Myocyte (in vitro differentiated cells): ENCODE measurements at regions not wholly inside any gene's neighbourhood (a gene's known extent, or its start where the extent isn't known, plus 50 kb on each side); places are given as distances from the start of the nearest gene placed in this dataset.

Source experiments
- DNase-seq: peaks from one replicate; pipeline ENCODE4 v3.0.0-alpha.2; 2012; ENCODE audit warnings: low read depth

DNA sequence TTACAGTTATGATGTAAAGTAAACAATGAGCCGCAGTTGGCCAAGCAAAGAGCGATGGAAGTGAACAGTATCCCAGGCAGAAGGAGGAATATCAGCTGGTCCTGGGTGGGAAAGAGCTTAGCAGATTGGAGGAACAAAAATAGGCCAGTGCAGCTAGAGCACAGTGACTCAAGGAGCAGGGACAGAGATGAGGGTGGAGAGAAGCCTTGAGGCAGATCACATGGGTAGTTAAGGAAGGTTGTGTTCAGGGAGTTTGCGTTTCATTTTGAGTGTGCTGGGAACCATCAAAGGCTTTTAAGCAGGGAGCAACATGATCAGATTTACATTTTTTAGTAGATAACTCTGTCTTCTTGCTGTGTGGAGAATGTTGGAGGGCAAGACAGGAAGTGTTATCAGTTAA is 113.6 kb downstream of the OAT start:
- no peak for DNase-seq

DNA sequence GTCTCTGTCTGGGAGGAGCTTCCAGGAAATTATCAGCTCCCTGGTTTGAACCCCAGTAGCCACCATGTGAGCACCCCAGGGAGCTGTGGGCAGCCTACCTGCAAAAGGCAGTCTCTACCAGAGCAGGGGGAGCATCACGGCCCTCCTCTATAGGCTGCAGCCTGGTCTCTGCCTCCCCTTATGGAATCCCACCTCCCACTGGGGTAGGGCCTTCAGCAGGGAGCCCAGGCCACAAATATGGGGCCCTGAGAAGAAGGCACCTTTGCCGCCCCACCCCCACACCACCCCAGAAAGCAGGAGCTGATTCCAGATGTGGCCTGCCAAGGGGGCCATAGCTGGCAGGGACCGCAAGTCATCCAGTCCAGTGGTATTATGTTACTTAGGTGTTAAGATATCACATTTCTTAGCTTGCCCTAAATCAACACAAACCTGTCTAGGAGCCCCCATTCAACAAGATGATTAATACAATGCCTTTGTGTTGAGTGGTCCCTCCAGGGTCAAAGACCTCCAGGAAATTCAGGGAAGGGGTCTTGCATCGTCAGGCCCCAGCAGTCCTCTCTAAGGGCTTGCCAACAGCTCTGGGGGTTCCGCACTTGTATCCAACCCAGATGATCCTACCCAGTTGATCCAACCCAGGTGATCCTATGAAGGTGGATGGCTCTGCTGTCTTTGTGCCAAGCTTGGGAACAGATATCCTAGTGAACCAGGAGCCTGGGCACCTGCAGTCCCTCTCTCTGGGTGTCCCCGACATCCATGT is 114.9 kb downstream of the OAT start:
- no peak for DNase-seq

DNA sequence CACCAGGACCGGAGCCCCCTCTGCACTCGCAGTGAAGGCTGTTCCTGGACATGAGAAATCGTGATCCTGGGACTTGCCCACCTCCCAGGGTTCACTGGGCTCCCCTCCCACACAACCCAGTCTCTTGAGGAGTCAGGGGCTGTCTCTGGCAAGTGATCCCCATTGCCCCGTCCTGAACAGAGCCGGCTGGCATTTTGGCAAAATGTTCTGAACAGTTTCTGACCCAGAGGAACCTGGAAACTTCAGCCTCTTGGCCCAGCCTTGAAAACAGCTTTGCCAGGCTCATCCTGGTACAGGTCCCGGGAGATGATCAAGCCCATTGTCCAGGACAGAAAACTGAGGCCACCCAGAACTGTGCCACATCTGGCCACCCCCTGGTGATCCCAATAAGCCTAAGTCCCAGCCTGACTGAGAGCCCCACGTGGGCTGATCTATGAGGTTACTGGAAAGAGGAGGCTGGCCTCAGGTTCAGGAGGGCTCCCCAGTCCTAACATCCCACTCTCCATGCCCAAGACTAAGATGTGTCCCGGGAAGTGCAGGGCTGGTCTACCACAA is 115.7 kb downstream of the OAT start:
- DNase-seq, result no peak

DNA sequence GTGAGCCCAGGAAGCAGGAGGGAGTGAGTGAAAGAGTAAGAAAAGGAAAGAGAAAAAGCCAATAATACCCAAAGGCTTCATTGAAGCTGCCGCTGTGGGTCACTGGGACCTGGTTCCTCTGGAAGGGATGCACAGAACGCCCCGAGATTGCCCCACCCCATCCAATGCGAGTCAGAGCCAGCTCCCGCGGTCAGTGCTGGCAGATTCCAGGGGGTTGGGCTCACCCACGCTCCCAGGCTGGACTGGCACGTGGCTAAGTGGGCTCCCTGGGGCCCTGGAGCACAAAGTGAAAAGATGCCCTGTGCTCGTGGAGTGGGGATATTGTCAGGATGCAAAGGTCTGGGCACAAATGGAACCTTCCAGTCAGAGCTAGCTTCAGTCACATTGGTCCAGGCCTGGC is 117.0 kb downstream of the OAT start:
- DNase-seq, result peak; percentile 90

DNA sequence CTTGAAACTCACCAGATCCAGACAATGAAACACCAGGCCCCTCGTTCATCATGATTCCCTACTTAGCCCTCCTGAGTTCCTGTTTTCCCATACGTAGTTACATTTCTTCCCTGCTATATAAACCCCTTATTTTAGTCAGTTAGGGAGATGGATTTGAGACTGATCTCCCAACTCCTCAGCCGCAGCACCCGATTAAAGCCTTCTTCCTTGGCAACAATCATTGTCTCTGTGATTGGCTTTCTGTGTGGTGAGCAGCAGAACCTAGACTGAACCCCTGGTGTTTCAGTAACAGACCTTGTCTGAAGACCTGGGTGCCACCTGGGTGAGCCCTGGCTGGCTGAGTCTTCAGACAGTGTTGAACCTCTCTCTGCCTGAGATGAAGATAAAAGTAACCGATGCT is 118.0 kb downstream of the OAT start:
- DNase-seq, result no peak

DNA sequence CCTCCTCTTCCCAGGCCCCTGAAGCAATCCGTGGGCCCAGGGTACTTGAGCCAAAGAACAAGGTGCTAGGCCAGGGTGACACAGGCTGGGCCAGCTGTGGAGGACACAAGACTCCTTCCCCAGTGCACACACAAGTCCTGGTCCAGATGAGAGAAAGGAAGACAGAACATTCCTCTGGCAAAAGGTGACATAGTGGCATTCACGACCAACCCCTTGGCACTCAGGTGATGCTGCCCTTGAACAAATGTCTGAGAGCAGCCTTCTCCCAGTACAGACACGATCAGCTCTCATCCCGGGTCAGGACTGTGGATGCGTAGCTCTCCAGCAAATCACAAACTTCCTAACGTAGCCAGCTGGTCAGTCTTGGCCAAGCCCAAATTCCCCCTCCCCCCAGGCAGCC is 118.5 kb downstream of the OAT start:
- no peak for DNase-seq

DNA sequence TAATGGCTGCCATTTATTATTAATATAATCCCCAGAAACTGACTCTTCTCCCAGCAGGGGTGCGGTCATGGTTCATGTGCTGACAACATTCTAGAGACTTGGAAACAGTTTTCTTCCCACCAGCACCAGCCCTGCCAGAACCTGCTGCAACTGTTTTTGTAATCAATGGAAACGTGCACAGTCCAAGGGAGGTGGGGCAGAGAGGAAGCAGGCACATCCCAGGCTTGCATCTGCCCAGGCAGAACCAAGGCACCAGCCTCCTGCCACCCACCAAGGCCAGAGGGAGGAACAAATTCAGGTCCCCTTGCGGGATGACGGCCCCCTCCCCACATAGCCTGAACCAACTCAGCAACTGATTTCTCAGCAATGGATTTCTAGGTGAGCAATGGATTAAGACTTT is 119.0 kb downstream of the OAT start:
- no peak for DNase-seq

DNA sequence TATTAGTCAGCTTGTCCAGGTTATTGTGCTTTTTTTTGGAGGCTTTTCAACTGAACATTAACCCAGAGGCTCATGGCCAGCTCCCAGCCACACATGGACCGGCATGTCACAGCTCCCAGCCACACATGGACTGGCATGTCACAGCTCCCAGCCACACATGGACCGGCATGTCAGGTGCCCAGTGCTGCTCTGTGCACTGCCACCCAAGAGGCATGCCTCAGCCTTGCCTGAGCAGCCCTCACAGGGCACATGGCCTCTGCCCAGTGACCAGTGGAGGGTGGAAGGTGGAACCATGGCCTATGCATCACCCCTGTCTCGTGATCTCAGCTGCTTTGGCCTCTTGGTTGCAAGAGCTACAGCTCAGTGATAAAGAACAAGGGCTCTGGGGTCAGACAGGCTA is 119.8 kb downstream of the OAT start:
- DNase-seq, result no peak

DNA sequence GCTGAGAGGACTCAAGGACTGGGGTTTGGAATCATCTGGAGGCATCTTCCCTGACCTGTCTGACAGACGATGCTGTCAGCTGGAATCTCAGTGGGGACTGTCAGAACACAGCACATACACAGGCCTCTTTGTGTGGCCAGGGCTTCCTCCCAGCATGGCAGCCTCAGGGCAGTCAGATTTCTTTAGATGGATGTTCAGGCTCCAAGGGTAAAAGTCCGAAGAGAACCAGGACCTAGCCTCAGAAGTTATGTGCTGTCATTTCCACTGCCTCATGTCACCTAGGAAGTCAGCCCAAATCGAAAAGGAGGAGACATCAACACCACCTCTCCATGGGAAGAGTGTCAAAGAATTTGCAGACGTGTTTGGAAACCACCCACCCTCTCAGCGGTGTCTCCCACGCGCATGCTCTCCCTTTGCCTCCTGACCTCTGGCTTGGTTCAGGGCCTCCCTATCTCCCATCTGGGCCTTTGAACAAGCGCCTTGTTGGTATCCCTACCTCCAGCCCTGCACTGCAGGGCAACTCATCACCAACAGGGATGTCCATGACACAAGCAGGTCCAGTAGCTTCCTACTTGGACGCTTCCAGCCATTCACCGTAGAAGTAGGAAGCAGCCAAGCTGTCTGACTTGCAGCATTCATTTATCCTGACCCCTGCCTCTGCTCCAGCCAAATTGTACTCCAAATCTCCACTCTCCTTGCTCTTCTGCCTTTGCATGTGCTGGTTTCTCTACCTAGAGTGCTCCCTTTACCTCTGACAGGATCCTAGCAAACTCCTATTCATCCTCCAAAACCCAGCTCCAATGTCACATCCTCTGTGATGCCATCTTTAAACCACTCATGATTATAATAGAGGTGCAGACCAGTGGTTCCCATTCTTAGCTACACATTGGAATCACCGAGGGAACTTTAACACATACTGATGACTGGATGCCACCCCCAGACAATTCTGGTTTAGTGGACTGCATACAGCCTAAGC is 121.6 kb downstream of the OAT start:
- DNase-seq, result no peak

DNA sequence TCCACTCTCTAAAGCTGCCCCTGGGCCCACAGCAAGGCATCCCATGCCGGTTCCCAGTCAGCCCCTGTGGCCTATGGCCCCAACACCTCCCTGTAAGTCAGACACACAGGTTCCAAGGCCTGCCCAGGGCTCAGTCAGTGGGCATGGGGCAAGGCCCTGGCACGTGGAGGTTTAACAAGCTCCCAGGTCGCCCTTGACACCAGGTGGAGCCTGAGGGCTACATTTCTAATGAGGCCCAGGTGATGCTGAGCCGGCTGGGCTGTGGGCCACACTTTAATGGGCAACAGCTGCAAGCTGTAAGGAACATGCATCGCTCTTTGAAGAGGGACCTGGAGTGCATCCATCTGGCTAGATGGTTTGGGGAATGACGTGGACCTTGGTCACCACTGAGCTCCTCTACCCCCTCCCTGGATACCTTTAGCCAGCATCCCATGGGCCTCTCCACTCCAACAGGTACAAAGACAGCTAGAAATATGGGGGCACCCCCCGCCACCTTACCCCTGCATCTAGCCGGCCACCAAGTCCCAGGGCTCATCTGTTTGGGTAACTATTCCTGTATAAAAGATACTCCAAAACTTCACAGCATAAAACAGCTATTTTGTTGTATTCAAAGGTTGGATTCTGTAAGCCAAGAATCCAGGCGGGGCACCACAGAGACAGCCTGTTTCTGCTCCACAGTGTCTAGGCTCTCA is 122.5 kb downstream of the OAT start:
- peak; percentile 43 for DNase-seq

DNA sequence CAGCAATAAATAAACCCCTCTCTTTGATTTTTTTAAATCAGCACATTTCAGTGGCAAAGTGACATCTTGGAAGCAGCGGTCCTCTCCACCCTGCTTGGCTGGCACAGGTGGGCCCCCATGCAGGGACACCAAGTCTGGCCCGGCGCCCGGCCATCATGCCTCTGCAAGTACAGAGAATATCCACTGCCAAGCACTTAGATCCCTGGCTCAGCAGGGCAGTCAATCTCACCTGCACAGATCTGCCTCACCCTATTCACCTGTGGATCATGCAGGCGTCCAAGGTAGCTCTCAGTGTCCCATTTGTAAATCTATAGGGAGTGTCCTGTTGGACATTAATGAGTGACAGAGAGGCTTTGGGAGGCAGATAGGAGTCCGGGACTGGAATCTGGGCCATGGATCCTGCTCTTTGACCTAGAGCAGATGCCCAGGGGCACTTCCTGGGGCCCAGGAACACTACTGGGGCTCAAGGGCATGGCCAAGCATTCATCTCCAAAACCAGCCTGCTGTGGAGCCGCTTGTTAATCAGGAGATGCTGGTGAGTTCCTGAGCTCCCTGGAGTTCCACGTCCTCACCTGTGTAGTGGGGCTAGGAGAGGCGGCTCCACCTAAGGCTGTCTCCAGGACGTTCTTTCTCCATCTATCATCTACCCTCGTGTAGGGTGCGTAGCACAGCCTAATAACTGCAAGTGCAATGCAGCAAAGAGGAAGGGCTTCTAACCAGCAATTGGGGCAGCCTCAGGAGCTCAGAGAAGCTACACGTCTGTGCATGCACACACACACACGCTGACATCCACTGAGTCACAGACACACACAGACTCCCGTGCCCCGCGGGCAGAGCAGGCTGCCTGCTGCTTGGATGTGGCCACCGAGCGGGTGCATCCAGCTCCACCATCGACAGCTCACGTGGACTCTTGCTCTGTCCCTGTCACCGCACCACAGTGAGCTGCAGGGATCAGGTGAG is 123.6 kb downstream of the OAT start:
- DNase-seq, result no peak

DNA sequence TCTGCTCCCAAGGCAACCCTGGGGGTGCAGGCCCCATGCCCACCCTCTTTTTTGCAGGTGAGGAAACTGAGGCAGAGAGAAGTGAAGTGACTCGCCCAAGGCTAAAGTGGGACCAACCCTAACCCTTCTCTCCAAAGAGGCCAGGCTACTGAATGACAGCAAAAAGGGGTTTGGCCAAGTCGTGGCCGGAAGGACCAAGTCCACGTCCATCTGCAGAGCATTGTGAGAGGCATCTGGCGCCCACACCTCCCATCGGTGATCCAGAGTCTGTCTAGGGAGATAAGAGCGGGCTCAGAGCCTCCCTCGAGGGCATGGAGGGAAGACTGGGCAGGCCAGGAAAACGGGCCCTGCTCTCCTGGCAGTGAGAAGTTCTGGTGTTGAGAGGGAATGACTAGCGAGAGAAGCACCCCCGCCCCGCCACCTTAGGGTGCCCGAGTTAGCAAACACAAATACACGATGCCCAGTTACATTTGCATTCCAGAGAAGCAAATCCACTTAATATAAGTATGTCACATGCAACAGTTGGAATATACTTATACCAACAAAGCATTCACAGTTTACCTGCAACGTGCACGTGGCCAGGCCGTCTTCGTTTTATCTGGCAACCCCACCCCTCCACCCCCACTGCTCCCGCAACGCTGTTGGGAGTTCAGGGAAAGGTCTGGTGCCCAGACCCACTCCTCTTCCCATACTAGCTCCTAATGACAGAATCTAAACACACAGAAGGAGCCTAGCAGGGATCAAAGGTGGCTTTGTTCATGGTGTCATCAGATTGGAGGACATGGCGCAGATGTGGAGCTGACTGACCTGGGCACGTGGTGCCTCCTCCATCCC is 124.9 kb downstream of the OAT start:
- DNase-seq, result no peak

DNA sequence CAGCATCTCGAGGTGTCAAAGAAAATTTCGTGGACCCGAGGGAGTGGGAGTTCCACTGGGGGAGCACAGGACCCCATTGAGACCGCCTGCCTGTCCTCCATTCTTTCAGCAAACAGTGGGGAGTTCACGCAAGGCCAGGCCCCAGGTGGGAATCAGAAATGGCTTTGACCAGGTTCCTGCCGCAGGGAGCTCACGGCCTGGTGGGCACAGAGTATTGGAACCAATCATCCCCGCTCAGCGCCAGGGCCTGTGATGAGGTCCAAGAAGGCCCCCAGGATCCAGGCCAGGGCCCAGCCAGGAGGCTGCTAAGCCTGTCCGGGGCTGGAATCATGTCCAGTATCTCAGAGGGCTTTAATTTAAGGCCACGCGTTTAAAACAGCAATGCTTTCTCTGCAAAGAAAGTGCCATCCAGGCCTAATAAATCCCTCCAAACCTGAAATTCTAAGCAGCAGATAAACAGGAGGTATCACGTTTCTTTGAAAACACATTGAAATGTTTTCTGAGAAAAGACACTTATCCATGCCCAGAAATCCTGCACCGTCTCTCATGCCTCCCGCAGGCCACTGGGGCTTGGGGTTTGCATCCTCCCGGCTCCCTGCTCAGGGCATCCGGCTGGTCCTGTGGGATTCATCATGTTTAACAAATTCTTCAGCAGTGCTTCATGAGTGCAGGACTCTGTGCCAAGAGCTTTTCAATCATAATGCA is 125.7 kb downstream of the OAT start:
- DNase-seq, result peak; percentile 67

DNA sequence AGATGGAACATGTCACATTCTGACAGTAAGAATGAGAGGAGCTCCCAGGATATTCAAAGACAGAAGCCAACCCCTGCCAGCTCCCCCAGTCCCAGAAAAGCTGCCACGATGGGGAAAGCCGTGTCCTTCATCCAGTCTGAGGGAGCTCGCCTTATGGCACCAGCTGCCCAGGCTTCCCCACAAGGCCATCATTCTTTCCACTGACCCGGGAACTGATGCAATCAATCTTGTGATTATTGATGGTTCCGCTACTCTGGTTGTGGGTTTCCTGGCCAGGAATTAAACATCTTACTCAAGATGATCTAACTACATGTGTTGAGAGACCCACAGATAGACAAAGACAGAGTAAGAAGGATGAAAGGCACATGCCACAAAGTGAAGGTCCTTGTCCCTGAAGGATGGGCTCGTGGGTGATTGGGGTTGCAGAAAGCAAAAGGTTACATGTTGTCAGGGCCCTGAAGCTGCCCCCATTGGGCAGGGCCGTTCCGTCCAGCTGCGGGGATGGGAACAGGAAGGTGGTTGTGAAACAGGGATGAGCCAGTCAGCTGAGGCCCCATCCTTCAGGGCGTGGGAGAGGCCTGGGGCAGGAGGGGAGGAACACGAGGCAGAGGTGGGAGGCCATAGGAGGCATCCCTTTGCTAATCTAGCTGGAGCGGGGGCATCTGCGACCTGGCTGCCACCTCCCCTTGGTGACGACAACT is 127.6 kb downstream of the OAT start:
- no peak for DNase-seq

DNA sequence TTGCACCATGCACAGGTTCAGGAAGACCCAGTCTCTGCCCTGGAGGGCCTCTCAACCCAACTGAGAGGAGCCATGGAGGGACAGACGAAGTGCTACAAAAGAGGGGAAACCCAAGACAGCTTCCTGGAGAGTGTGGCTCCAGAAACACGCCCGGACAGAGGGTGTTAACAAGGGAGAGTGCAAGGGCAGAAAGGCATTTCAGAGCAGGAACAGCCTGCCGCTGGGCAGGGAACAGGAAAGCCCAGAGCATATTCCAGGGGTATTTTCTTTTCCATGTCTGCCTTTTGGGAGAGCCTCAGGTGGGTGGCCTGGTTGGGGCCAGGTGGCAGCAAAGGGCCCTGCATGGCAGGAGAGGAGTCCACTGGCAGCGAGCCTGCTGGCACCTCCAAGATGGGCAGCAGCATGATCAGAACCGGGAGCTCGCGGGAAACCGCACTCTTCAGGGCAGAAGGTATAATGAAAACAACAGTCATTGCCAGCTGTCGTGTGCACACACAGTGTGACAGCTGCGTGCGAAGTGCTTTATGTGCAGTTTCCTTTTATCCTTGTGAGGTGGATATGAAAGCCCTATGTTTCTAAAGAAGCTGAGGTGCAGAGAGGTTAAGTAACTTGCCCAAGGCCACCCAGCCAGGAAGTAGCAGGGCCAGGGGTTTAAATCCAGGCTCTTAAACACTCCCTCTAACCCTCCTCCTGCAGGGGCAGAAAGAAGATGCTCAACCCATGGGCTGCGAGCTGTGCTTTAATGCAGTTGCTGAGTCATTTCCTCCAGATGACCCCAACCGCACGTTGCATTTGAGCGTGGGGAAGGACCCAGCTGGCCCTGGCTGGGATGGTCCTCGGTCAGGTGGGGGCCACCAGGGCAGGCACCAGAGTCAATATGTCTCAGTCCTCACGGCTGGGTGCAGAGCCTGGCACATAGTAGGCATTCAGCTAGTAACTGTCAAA is 128.6 kb downstream of the OAT start:
- peak; percentile 61 for DNase-seq

DNA sequence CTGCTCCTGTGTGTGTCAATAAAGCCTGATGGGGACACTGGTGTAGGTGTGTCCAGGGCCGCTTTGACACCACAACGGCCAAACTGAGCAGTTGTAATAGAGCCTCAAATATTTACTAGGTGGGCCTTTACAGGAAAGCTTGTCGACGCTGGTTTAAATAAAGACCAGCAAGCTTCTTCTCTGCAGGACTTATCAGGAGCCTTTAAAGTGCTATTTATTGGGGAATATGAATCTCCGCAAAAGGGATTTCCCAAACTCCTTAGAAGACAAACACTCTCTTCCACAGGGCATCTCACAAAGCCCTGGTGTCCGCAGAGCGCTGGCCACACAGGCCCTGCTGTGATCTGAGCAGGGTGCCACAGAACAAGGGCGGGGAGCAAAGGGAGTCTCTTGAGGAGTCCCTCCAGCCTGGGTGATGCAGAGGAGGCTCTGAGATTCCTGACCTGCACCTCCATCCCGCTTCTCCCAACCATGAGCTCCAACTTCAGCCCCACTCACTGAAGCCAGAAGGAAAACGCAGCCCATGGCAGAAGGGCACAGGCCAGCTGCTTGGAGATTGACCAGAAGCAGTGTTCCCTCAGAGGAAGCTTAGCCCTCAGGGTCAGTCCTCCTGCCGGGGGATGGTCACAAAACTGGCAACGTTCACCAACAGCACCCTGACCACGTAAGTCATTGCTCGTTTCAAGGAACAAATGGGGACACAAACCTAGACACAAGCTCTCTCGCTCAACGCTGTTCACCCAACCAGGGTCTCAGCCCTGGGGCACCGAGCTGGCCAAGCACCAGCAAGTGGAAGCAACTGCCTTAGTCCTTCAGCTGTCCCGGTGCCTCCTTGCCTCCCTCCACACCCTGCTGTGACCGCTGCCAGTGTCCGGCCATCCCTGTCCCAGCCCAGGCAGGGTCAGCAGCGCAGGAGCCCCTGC is 129.5 kb downstream of the OAT start:
- no peak for DNase-seq
